GM12864 (cell line): ENCODE measurements at regions not wholly inside any gene's neighbourhood (a gene's known extent, or its start where the extent isn't known, plus 50 kb on each side); places are given as distances from the start of the nearest gene placed in this dataset.

Experiments
- DNase-seq: peaks from one replicate; pipeline ENCODE4 v3.0.0-alpha.2; 2011; ENCODE audit warnings: low read depth
- H3K4me3 ChIP-seq: 2 replicates; pipeline ENCODE4 v1.5.1; 2011; ENCODE audit warnings: mild to moderate bottlenecking, low read depth, low read length, control low read depth
- TF ChIP-seq, protein P1 (sequence below): IDR thresholded peaks from 2 replicates; pipeline ENCODE4 v1.5.1; 2011; ENCODE audit warnings: low read depth, mild to moderate bottlenecking, moderate library complexity, low read length, control low read depth, inconsistent platforms; ENCODE audit errors: missing control alignments

DNA sequence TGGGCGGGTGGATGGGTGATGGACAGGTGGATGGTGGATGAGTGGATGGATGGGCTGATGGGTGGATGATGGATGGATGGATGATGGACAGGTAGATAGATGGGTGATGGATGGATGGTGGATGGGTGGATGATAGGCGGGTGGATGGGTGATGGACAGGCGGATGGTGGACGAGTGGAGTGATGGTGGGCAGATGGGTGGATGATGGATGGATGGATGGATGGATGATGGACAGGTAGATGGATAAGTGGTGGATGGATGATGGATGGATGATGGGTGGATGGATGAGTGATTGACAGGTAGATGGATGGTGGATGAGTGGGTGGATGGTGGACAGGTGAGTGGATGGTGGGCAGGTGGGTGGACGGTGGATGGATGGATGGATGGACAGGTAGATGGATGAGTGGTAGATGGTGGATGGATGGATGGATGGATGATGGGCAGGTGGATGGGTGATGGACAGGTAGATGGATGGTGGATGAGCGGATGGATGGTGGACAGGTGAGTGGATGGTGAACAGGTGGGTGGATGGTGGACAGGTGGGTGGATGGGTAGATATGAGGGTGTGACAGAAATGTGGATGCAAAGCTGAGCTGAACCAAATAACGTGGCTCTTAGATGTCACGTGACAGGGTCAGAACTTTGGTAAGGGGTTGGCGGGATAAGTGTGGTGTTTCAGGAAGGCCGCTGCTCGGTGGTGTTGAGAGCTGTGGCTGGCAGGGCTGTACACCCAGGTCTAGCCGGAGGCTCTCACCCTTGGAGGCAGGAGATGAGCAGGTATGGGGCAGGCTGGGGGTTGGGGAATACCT lies 234.3 kb upstream of the CIBAR2 start:
- DNase-seq, result no peak
- no peak overlapping the region for H3K4me3 ChIP-seq
- TF ChIP-seq, protein P1, sequence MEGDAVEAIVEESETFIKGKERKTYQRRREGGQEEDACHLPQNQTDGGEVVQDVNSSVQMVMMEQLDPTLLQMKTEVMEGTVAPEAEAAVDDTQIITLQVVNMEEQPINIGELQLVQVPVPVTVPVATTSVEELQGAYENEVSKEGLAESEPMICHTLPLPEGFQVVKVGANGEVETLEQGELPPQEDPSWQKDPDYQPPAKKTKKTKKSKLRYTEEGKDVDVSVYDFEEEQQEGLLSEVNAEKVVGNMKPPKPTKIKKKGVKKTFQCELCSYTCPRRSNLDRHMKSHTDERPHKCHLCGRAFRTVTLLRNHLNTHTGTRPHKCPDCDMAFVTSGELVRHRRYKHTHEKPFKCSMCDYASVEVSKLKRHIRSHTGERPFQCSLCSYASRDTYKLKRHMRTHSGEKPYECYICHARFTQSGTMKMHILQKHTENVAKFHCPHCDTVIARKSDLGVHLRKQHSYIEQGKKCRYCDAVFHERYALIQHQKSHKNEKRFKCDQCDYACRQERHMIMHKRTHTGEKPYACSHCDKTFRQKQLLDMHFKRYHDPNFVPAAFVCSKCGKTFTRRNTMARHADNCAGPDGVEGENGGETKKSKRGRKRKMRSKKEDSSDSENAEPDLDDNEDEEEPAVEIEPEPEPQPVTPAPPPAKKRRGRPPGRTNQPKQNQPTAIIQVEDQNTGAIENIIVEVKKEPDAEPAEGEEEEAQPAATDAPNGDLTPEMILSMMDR, result no peak

GRCh38 chr16:85347213-85347591 lies 234.9 kb upstream of the CIBAR2 start:
- no peak for DNase-seq
- H3K4me3 ChIP-seq, result no peak overlapping the region
- TF ChIP-seq, protein P1, result peak; percentile 37

DNA sequence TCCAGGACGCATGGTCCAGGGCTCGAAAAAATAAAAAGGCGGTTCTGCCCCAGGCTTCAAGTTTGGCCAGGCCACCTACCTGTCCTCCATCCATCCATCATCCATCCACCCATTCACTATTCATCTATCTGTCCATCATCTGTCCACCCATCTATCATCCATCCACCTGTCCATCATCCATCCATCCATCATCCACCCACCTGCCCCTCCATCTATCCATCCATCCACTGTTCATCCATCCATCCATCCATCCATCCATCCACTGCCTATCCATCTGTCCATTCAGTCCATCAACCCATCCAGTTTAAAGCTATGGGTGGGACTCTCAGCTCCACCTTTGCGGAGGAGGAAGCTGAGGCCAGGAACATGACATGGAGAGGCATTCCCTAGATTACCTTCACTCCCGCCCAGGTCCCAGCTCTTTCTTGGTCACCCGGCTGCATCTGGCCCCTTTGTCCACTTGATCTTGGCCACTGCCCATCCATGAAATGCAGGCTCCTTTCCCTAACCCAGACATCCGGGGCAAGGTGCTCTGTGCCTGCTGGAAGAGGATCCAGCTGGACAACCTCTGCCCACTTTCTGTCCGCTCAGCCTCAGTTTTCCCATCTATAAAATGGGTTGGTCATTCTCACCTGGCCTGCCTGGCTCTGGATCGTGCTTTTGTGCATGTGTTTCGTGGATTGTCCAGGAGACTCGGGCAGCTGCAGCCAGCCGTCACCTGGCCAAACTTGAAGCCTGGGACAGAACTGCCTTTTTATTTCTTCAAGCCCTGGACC lies 236.0 kb upstream of the CIBAR2 start:
- TF ChIP-seq, protein P1, result no peak
- no peak overlapping the region for H3K4me3 ChIP-seq
- no peak for DNase-seq

DNA sequence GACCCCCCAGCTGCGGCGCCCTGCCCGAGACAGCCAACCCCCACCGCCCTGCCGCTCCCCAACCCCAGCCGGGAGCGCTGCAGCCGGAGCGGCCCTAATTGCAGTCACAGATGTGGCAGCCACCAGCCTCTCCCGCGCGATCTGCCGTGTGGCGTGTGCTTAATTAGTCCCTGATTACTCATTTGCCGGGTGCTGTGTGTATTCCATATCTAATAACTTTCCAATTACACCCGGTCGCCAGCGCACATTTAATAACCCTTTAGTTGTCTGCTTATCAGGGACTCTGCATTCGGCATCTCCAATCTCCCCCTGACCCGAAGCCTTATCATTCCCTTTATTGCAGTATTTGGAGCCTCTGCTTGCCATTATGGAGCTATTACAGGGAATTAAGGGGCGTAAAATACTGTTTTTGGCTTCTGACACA lies 236.7 kb upstream of the CIBAR2 start:
- DNase-seq, result no peak
- TF ChIP-seq, protein P1, result no peak

GRCh38 chr16:85349365-85350145 lies 237.3 kb upstream of the CIBAR2 start:
- TF ChIP-seq, protein P1, result no peak
- H3K4me3 ChIP-seq, result no peak overlapping the region
- DNase-seq, result no peak

More for the DNA sequence above, 236.7 kb upstream of the CIBAR2 start:
- H3K4me3 ChIP-seq, result no peak overlapping the region

DNA sequence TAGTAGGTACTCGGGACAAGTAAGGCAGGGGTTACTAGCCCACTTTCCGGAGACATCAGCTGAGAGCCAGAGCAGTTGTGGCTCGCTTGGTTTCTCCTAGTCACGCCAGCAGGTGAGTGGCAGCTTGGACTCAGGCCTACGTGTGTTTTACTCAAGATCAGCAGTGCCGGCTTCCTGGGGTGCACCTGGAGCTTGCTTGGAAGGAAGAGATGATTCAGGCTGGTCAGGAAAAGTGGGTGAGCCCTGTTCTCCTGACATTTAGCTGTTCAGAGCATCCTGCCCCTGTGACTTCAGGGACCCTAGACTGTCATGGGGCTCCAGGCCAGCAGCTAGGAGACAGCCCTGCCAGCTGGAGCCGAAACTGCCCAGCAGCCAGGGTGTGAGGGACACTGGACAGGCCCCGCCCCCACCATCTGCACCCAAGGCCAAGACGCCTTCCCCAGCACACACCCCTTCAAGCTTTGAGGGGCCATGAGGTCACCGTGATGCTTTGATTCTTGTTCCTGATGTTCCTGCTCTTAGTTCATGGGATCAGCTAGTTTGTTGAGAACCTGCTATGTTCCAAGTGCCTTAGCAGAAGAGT lies 238.0 kb upstream of the CIBAR2 start:
- no peak for DNase-seq
- TF ChIP-seq, protein P1, result no peak
- H3K4me3 ChIP-seq, result no peak overlapping the region
